NCI-H226 (cell line): ENCODE measurements at regions not wholly inside any gene's neighbourhood (a gene's known extent, or its start where the extent isn't known, plus 50 kb on each side); places are given as distances from the start of the nearest gene placed in this dataset.
A peak's percentile ranks its signal among the peaks of the same experiment; 100 is the strongest.

Experiments used
- DNase-seq: peaks from one replicate; pipeline ENCODE4 v3.0.0-alpha.2; 2015

DNA sequence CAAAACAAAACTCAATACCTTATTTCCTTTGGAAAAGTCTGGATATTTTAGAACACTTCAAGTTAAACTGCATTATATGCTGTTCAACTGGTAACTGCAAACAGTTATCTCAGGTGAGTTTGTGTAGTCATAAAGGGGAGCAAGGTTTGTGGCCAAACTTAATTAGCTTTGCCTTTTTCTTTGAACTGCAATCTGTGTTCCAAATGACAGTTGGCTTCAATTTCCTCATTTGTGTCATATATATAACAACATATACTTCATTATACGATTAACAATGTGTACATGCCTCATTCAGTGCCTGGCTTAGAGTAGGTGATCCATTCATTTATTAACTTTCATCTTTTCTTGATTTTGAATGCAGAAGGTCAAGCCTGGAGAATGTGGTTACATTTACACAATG is 55.8 kb downstream of the KCNE4 start:
- no peak for DNase-seq

DNA sequence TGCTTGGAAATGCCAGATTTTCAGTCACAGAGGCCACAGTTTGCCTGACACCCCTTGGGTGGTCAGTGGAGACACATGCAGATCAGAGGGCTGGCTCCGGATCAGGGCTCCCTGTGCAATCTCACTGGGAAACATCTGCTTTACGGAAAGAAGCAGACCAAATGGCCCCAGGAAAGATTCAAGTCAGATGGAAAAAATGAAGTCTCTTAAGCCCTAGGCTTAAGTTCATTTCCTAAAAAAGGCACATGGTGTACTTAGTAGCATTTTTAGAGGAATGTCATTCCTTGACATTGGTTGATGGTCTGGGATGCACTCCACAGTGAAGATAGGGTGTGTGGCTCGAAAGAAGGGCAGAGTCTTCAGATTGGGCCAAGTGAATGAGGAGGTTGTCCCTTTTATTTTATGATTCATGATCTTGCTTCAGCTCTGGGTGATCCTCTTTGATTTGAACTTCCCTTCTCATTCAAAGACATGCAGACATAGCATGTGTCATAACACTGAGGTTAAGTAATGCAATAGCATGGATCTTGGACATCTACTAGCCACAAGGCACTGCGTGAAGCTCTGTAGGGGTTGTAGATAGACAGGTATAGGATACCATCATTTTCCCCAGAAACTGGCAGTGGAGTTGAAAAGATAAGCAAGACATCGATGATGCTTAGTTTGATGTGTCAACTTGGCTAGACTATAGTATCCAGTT is 56.5 kb downstream of the KCNE4 start:
- no peak for DNase-seq

DNA sequence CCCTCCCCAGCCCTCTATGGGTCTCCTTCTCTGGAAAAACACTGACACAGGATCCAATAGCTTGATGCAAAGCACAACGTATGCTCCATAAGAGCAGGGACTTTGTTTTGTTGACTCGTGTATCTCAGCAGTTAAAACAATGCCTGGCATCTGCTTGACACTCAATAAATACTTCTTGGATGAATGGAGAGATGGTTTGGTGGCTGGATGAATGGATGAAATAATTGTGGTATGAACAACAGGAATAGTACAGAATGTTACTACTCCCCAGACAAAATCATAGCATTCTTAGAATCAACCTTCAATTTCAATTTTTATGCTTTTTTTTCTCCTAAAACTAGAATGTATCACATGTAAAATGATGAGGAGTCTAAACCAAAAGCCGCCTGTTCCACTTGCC is 57.4 kb downstream of the KCNE4 start:
- no peak for DNase-seq

DNA sequence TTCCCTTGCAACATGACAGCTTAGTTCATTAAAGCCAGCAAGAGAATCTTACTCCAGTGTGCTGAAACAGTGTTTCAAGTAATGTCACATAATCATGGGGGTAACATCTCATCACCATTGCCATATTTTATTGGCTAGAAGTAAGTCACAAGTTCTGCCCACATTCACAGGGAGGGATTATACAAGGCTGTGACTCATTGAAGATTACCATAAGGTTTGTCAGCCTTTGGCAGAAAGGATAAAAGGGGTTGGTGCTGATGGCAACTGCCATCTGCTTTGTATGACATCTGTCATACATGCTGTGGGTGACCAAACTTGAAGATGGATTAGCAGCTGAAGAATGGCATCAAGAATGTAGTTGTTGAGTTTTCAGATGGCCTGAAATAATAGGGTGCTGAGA is 61.2 kb downstream of the KCNE4 start:
- no peak for DNase-seq

DNA sequence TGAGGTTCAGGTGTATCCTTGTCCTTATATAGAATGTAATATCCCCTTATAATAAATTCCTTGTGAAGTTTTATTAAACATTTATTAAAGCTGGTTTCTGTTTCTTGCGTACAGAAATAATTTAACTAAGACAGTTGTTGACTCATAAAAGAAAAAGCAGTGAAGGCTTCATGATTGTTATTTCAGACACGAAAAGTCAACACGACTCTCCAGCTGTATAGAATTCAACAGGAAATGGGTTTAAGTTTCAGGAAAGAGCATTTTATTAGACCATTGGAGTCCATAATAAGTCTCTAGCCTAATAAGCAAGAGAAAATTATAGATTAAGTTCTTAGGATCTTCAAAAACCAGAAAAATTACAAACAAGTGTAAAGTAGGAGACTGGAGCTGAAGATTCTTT is 62.2 kb downstream of the KCNE4 start:
- no peak for DNase-seq

DNA sequence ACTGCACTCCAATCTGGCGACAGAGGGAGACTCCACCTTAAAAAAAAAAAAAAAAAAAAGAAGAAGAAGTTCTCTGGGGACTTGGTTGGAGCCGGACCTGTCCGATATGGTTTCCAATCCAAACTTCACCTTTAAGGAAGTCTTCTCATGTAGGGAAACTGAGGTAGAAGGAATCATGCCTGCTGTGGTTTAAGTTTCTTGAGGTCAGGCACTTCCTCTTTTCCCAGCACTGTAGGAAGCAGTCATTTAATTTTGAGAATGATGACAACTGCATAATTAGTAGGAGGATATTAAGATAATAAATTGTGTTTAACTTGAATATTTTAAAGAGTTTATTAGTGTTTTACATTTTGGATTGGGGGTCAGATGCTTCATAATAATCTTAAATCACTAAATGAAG is 62.9 kb downstream of the KCNE4 start:
- DNase-seq = no peak

DNA sequence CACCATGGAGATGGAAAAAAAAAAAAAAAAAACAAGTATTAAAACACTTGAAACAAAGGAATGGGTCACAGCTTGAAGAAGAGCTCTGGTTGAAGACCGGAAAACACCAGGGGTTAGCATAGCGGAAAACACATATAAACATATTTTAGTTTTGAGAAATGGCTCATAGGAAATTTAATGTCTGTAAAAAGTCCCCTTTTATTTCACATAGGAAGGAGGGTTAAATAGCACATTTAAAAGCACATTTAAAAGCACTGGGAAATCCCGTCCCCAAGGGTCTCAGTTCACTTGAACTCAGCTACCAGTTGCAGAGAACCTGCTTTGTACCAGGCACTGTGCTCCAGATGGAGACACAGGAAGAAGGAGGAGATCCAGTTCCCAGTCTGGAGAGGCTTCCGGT is 65.5 kb downstream of the KCNE4 start:
- DNase-seq = no peak

DNA sequence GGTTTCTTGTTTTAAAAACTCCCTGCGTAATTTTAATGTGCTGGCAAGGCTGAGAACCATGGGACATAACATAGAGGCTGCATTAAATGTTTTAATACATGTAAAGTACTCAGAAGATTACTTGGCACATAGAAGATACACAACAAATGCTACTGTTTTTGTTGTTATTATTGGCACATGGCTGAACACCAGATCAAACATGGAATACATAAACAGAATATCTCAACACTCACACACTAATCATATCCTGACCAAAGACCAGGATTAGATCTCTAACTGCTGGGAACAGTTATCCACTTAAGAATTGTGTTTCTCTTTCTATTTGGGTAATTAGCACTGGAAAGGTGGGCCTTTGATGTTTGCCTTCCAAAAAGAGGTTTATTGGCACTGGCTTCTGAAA is 69.3 kb downstream of the KCNE4 start:
- no peak for DNase-seq

DNA sequence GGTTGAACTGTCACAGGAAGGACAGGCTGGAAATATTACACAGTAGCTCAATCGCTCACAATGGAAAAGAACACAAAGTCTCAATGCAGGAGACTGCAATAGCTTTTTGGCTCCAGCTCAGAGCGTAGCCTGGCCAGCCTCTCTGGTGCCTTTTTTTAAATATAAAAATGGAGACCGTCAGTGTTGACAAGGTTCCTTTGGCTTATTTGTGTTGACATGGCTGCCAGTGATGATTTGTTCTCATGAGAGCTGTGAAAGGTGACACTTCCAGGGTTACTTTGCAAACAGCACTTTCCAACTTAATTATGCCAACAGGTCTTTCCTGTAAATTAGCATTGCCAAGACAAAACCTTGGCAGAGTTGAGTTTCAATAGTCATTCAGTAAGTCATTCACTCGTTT is 70.8 kb downstream of the KCNE4 start:
- no peak for DNase-seq

DNA sequence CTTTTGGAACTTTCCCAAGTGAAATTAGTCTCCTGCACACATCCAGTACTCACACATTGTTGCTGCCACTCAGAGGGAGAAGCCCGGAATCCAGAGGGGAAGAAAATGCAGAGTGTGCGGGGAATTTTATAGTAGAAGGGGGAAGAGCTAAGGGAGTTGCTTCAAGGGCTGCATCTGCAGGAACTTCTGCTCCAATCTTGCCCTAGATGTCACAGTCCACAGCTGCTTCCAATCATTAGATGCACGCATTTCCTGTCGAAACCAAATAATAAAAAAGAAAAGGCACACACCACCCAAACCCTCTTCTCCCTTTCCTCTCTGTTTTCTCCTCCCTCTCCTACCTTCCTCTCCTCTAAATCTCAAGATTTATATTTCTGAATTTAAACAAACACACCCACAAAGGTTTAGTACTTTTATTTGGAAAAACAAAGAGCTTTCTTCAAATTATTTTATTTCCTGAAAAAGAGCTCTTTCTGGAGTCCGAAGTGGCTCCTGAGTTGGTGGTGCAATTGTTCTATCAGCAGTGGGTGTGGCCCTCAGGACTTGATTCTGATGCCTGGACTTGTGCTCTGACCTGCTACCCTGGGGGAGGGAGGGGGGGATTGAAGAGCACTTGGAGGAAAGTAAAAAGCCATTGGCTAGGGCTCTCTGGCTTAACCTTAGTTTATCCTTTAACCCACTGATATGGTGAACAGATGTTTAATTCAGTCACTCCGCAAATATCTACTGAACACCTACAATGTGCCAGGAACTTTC is 72.0 kb downstream of the KCNE4 start:
- no peak for DNase-seq

DNA sequence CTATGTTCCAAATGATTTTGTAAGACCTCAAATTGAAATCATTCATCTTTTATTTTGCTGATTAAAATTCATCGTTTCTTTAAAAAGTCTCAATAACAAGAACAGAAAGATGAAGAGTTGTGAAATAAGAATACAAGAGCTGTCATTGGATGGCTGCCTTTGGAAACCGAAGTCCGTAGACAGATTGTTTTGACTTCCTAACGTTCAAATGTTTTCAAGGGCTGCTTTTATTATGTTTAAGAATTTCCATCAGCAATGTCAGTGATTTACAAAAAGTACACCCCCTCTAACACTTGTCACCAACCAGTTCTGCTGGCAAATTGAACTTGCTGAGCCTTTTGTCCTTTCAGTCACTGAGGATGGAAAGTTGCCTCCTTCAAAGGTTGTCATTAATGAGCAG is 89.6 kb downstream of the KCNE4 start:
- no peak for DNase-seq

DNA sequence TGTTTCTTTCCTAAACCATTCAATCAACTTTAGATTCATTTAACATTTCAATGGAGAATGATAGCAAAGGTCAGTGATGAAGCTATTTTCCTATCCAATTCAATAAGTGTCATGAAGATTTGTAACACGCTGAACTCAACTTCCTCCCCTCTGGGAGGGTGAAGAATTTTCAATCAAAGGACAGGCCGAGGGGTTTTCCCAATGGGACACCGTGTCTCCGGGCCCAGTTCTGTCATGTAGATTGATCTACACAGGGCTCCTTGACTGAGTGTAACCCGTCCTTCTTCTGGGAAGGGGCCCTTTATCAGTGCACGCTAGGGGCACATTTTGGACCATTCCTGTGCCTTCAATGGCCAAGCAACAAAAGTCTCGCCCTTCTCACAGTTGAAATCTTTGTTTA is 90.1 kb downstream of the KCNE4 start:
- DNase-seq = no peak

DNA sequence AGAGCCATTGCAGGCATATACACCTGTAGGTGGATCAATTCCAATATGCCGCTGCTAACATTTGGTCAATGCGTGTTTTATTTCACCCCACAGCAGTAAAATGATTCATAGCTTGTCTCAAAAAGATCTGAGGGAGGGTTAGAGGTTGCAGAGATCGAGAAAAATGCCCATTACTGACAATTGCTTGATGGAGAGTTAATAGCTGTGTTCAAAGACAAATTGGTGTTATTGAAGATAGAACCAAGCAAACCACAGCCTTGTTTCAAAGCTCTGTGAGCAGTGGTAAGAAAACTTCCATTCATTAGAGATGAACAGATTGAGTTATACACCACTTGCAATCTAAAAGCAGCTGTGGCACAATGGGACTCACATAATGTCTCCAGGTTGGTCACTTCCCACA is 95.4 kb downstream of the KCNE4 start:
- DNase-seq = no peak

DNA sequence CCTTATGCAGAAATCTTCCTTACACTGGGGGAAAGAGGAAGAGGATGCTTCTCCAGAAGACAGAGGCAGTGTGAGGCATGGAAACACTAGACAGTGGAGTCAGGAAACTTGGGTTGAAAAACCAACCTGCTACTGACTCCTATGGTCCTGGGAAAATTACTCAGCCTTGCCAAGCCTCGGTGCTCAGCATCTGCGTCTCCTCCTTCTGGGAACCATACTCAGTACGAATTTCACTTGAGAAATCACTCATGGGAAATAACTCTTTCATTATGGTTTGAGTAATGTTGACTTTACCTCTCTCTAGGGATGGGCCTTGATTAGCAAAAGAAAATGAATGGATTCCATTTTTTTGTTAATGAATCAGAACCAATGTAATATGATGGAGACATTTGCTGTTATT is 96.5 kb downstream of the KCNE4 start:
- no peak for DNase-seq

DNA sequence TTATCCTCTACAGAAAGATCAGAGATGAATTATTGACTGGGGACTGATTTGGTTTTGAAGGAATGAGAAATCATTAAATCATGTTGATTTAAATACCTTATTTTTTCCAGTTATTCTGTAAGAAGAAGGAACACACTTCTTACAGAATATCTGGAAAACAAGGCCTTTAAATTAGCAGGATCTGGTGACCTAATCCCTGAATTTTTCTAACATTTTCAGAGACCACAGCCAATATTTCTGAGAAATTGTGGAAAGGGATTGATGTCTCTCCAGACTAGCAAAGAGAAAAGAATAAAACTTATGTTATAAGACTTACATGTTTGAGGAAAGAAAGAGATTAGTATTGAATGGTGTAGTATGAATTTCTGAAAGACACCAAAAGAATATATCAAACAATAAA is 104.0 kb downstream of the KCNE4 start:
- no peak for DNase-seq

DNA sequence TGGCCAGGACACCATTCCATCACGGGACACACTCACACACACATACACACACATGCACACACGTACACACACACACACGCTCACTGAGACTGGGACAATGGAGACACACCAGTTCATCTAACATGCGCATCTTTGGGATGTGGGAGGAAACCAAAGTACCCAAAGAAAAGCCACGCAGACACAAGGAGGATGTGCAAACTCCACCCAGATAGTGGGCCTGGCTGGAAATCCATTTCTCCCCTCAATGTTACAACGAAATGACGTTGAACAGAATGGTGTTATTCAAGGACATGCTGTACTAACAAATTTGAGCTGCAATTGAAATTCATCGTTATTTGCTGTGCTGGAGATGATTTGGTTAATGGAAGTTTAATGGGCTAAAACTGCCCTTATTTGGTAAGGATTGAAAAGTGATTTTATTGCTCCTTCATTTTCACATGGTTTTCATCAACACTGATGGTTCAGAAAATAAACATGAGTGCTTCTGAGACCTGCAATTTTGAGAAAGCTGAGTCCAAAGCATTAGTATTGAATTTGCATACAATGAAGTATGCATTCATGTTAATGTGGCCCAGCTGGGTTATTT is 110.0 kb downstream of the KCNE4 start:
- DNase-seq = no peak

DNA sequence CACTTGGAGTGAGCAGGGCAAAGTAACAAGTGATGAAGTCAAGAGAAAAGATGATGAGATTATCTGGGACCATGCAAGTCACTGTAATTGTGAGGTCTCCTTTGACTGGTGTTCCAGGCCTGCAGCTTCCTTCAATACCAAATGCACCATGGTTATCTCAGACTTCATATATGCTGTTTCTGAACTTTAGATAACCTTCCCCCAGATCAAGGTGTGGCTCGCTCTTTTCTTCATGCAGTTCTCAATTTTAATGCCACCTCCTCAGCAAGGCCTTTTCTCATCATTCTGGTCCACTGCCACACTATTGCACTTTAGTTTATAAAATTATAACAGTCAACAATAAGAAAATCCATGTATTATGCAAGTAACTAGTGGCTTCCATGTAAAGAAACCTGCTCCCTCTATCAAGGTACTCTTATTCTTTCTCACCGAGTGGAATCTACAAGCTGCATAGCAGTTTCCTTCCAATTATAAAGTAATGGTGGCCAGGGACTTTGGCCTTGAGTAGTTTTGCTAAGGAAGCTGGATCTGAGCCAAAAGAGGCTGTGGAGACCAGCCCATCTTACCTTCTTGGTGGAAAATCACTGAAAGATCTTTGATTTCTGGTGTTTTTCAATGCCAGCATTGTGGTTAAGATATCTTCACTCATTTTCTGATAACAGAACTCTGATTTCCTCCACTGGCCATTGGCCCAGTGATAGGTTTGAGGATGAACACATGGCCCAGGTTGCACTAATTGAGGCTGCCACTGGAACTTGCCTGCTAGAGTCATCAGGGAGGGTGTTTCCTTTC is 113.6 kb downstream of the KCNE4 start:
- peak; percentile 8 for DNase-seq

DNA sequence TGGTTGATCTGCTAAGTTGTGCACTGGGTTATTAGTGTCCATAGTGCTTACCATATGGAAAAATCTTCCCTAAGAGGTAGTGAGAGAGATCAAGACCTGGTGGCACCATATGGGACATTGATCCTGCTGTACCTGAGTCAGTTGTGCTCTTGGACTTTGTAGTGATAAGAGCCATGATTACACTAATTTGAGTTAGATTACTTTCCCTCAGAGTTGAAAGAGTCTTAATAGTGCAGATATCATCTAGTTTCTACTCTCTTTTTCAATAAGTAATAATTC is 114.2 kb downstream of the KCNE4 start:
- no peak for DNase-seq

DNA sequence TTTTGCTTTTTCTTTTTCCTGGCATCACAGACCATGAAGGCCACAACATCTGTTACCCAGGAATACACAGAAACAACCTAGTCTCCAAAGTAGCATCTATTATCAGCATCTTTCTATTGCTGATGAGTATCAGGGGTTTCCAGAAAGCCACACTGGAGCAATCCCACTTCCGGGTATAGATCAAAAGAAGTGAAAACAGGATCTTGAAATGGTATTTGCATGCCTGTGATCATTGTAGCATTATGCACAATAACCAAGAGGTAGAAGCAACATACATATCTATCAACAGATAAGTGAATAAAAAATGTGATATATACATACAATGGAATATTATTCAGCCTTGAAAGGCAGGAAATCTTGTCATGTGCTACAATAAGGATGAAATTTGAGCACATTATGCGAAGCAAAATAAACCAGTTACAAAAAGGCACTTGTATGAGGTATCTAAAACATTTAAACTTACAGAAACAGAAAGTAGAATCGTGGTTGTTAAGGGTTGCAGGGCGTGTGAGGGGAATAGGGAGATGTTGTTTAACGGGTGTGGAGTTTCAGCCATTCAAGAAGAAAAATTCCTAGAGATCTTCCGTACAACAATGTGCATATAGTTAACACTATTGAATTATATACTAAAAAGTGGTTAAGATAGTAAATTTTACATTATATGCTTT is 115.1 kb downstream of the KCNE4 start:
- DNase-seq = no peak

DNA sequence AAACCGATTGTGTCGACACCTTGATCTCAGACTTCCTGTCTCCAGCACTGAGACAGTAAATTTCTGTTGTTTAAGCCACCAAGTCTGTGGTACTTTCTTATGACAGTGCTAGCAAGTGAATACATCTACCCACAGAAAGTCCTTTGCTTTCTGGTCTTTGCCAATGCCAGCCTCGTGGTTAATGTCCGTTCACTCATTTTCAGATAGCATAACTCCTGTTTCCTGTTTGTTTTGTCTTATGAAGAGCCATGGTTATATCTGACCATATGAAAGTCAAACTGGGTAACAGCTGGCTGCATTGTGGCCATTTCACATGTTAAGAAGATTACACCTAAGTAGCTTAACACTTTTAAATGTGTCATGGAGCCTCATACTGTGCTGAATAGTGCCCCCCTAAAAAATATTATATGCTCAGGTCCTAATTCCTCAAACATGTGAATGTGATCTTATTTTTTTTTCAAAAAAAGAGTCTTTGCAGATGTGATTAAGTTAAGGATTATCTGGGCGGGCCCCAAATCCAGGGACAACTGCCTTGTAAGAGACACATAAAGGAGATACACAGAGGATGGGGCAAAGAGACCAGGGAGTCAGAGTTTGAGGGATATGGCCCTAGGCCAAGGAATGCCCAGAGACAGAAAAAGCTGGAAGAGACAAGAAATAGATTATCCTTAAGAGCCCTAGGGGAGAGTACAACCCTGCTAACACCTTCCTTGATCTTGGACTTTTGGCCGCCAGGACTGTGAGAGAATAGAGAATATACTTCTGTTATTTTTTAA is 118.0 kb downstream of the KCNE4 start:
- DNase-seq = peak; percentile 6

DNA sequence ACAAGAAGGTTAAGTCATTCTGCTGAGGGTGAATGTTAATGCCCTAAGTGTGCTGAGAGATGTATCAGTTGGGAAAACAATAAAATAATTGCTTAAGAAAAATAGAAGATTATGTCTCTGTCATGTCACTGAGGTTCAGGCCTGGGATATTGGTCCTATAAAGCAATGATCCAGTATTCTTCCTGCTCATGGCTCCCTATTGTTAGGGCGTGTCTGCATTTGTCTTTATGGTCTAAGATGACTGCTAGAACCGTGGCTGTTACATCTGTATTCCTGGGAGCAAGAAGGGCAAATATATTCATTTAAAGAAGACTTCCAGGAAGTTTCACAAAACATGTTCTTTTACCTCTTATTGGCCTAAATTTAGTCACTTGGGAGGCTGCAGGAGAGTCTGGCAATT is 125.0 kb downstream of the KCNE4 start:
- no peak for DNase-seq

DNA sequence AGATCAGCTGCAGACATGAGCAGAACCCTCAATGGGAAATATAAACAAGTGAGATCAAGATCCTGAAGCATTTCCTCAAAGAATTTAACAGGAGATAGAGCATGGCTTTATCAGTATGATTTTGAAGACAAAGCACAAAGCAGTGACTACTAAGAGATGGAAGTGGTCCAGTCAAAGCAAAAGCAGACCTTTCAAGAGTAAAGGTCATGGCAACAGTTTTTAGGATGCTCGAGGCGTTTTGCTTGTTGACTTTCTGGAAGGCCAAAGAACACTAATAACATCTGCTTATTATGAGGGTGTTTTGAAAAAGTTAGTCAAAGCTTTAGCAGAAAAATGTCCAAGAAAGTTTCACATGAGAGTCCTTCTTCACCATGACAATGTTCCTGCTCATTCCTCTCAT is 128.5 kb downstream of the KCNE4 start:
- DNase-seq = no peak

DNA sequence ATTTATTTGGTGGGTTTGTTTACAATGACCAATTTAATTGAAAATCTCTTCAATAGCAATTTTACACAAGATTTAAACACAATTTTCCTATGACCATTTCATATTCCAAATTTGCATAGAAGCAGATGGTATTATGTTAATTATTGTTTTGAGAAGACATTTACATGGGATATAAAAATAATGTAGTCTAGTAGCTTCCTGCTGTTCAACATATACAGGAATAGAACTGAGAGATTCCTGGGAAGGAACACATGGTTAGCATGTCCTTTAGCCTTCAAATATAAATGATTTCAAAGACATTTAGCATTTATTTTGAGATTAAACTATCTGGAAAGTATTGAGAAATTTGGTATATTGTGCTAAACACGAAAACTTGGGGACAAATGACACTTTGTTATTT is 129.6 kb downstream of the KCNE4 start:
- DNase-seq = no peak
